C1 segment of cervical spinal cord (tissue), 14 donors: ENCODE measurements at regions not wholly inside any gene's neighbourhood (a gene's known extent, or its start where the extent isn't known, plus 50 kb on each side); places are given as distances from the start of the nearest gene placed in this dataset.

Source experiments
- DNase-seq, 14 donors: peaks; one replicate each; lab custom pipeline; 2025; lab: John Stamatoyannopoulos, UW

- DNase-seq = no peak
Observed at GRCh38 chr7:69451715-69452114, 146.6 kb upstream of the AUTS2 start.

GRCh38 chr7:69452797-69453196 is 145.5 kb upstream of the AUTS2 start:
- no peak for DNase-seq

- no peak for DNase-seq
Observed at GRCh38 chr7:69457595-69458504, 140.4 kb upstream of the AUTS2 start.

GRCh38 chr7:69464035-69464434 is 134.2 kb upstream of the AUTS2 start:
- no peak for DNase-seq

GRCh38 chr7:69465262-69465661 is 133.0 kb upstream of the AUTS2 start:
- DNase-seq = no peak

- no peak for DNase-seq
Observed at GRCh38 chr7:69467826-69468225, 130.4 kb upstream of the AUTS2 start.

- DNase-seq = no peak
Observed at GRCh38 chr7:69476416-69476815, 121.9 kb upstream of the AUTS2 start.

- DNase-seq = no peak
Observed at GRCh38 chr7:69482676-69483075, 115.6 kb upstream of the AUTS2 start.

GRCh38 chr7:69489533-69489932 is 108.7 kb upstream of the AUTS2 start:
- DNase-seq = no peak

GRCh38 chr7:69498671-69499070 is 99.6 kb upstream of the AUTS2 start:
- DNase-seq = no peak

GRCh38 chr7:69502358-69502757 is 95.9 kb upstream of the AUTS2 start:
- DNase-seq = no peak

- DNase-seq = no peak
Observed at GRCh38 chr7:69504733-69505420, 93.4 kb upstream of the AUTS2 start.

- DNase-seq = no peak
Observed at GRCh38 chr7:69508736-69509135, 89.5 kb upstream of the AUTS2 start.

- no peak for DNase-seq
Observed at GRCh38 chr7:69510114-69510513, 88.2 kb upstream of the AUTS2 start.

- DNase-seq = no peak
Observed at GRCh38 chr7:69515495-69516212, 82.6 kb upstream of the AUTS2 start.

- DNase-seq = peak in 1 of 14 donors; percentile 4
Observed at GRCh38 chr7:69516238-69516820, 81.9 kb upstream of the AUTS2 start.

GRCh38 chr7:69517985-69518704 is 80.1 kb upstream of the AUTS2 start:
- DNase-seq = peak in 11 of 14 donors; percentile 2 to 55 (median 20)

GRCh38 chr7:69518705-69519077 is 79.6 kb upstream of the AUTS2 start:
- DNase-seq = no peak

GRCh38 chr7:69526570-69526969 is 71.7 kb upstream of the AUTS2 start:
- no peak for DNase-seq

GRCh38 chr7:69527706-69528105 is 70.6 kb upstream of the AUTS2 start:
- no peak for DNase-seq

GRCh38 chr7:69531050-69531449 is 67.2 kb upstream of the AUTS2 start:
- DNase-seq = no peak
